Esophagus squamous epithelium (tissue), 5 donors: ENCODE measurements at regions not wholly inside any gene's neighbourhood (a gene's known extent, or its start where the extent isn't known, plus 50 kb on each side); places are given as distances from the start of the nearest gene placed in this dataset.

ENCODE experiments used
- DNase-seq: peaks from one replicate; lab custom pipeline; 2025; lab: John Stamatoyannopoulos, UW
- H3K27ac ChIP-seq, 4 donors: fragments of 200-600 bp; sonication (generic); one replicate each; pipeline ENCODE4 v1.5.1; 2016 to 2019; ENCODE audit warnings: mild to moderate bottlenecking in 1 of 4
- H3K27me3 ChIP-seq, 4 donors: fragments of 200-600 bp; sonication (generic); 1 replicate in 3 of 4; 2 replicates in 1 of 4; pipeline versions ENCODE4 v1.5.1 to v1.6.0; 2017 to 2021; ENCODE audit warnings: antibody characterized with exemption in 1 of 4
- H3K36me3 ChIP-seq, 3 donors: fragments of 200-600 bp; sonication (generic); one replicate each; pipeline ENCODE4 v1.5.1; 2016 to 2019
- H3K4me1 ChIP-seq, 3 donors: fragments of 200-600 bp; sonication (generic); one replicate each; pipeline ENCODE4 v1.5.1; 2017 to 2019
- H3K4me3 ChIP-seq, 4 donors: fragments of 200-600 bp; sonication (generic); 1 replicate in 3 of 4; 2 replicates in 1 of 4; pipeline ENCODE4 v1.5.1; 2016 to 2019; ENCODE audit warnings: mild to moderate bottlenecking in 2 of 4, moderate library complexity in 1 of 4
- H3K9me3 ChIP-seq, 3 donors: fragments of 200-600 bp; sonication (generic); one replicate each; pipeline ENCODE4 v1.5.1; 2016 to 2019
- CTCF ChIP-seq, 6 experiments: fragments of 450-650 bp in 4 of 6; fragments of 200-600 bp in 2 of 6; sonication (generic) in 2 of 6; IDR thresholded peaks; one replicate each; pipeline ENCODE4 v1.5.1; 2016 to 2019; ENCODE audit warnings: antibody characterized with exemption in 6 of 6, mild to moderate bottlenecking in 4 of 6, moderate library complexity in 4 of 6
- POLR2A ChIP-seq, 4 donors: fragments of 450-650 bp; IDR thresholded peaks; one replicate each; pipeline ENCODE4 v1.6.1; 2017; ENCODE audit warnings: antibody characterized with exemption in 4 of 4, mild to moderate bottlenecking in 4 of 4, moderate library complexity in 3 of 4
- WGBS, 2 donors: methylation state at CpG; one replicate each; pipeline ENCODE4 v1.1.5; 2018; 5-methylcytosine and 5-hydroxymethylcytosine counted together
- intact Hi-C: fragments of 100-400 bp; cut with DNase I; formaldehyde crosslinking; loops from one replicate; pipeline ENCODE4 v1.15.0; 2022
- donor health status: DM: yes; HTN: yes; CAD: no.

GRCh38 chr16:86700046-86700945, 121.9 kb downstream of the FOXL1 start:
- intact Hi-C loops: no loop called here
- Histone ChIP-seq H3K9me3 (no peaks in the 10 kb centered on the region), H3K4me1 (no peaks in the 10 kb centered on the region), H3K36me3 (no peaks in the 10 kb centered on the region), H3K27me3 (peaks cover 0 to 72% (median 0%) of the 10 kb centered on the region in 4 donors), H3K4me3 (no peak overlapping the region), H3K27ac (no peak overlapping the region)
- TF ChIP-seq CTCF (IDR thresholded peaks at IDR 0.05) (no peak), POLR2A (IDR thresholded peaks at IDR 0.05) (no peak)
- WGBS, 2 donors: 72 to 82% methylated on average over 8 to 13 of the region's 28 CpGs
- no peak for DNase-seq

GRCh38 chr16:86701286-86701975, 123.1 kb downstream of the FOXL1 start:
- Histone ChIP-seq H3K27me3 (peaks cover 0 to 72% (median 0%) of the 10 kb centered on the region in 4 donors), H3K4me3 (no peak overlapping the region), H3K9me3 (no peaks in the 10 kb centered on the region), H3K4me1 (no peaks in the 10 kb centered on the region), H3K27ac (no peak overlapping the region), H3K36me3 (no peaks in the 10 kb centered on the region)
- no peak for DNase-seq
- intact Hi-C loops: no loop called here
- WGBS, 2 donors: 92 to 100% methylated on average over 1 to 12 of the region's 30 CpGs
- no peak for TF ChIP-seq CTCF (IDR thresholded peaks at IDR 0.05)
- no peak for TF ChIP-seq POLR2A (IDR thresholded peaks at IDR 0.05)

GRCh38 chr16:86702824-86703588, 124.7 kb downstream of the FOXL1 start:
- no peak overlapping the region for H3K4me3 ChIP-seq
- DNase-seq: no peak
- 74 to 80% methylated on average over 6 of the region's 6 CpGs for WGBS, 2 donors
- no peaks in the 10 kb centered on the region for H3K36me3 ChIP-seq
- intact Hi-C loops: no loop called here
- no peaks in the 10 kb centered on the region for H3K4me1 ChIP-seq
- TF ChIP-seq CTCF (IDR thresholded peaks at IDR 0.05) (no peak), POLR2A (IDR thresholded peaks at IDR 0.05) (no peak)
- H3K9me3 ChIP-seq: no peaks in the 10 kb centered on the region
- no peak overlapping the region for H3K27ac ChIP-seq
- H3K27me3 ChIP-seq: peaks cover 0 to 65% (median 0%) of the 10 kb centered on the region in 4 donors

- no peaks in the 10 kb centered on the region for H3K9me3 ChIP-seq
- H3K36me3 ChIP-seq: no peaks in the 10 kb centered on the region
- H3K27me3 ChIP-seq: peaks cover 0 to 57% (median 0%) of the 10 kb centered on the region in 4 donors
- H3K4me3 ChIP-seq: no peak overlapping the region
- no peaks in the 10 kb centered on the region for H3K4me1 ChIP-seq
- no peak for DNase-seq
- intact Hi-C loops: no loop called here
- H3K27ac ChIP-seq: no peak overlapping the region
- WGBS, 2 donors: 78 to 86% methylated on average over 4 to 7 of the region's 8 CpGs
- TF ChIP-seq POLR2A (IDR thresholded peaks at IDR 0.05) (no peak), CTCF (IDR thresholded peaks at IDR 0.05) (no peak)
Measured at GRCh38 chr16:86704516-86704915, 126.2 kb downstream of the FOXL1 start.
